Central memory CD8-positive, alpha-beta T cell (primary cell): ENCODE measurements at regions not wholly inside any gene's neighbourhood (a gene's known extent, or its start where the extent isn't known, plus 50 kb on each side); places are given as distances from the start of the nearest gene placed in this dataset.

Source experiments
- ATAC-seq: fragments of 150-1000 bp; cut with Tn5 transposase; replicated peaks from 2 replicates; pipeline ENCODE4 v1.10.0; 2022; ENCODE audit warnings: mild to moderate bottlenecking, moderate FRiP score, moderate number of reproducible peaks; ENCODE audit not compliant: poor library complexity, severe bottlenecking; ENCODE audit errors: extremely low read depth
- DNase-seq, 2 donors: peaks; one replicate each; pipeline ENCODE4 v3.0.0; 2021; ENCODE audit warnings: low spot score in 2 of 2
- H3K27ac Mint-ChIP-seq: one replicate; pipeline ENCODE4 v1.8.0; 2022; ENCODE audit warnings: low read depth, mild to moderate bottlenecking, moderate library complexity, mixed read lengths
- H3K27me3 Mint-ChIP-seq: one replicate; pipeline ENCODE4 v1.8.0; 2022; ENCODE audit warnings: mixed read lengths
- H3K36me3 Mint-ChIP-seq: one replicate; pipeline ENCODE4 v1.8.0; 2022; ENCODE audit warnings: mild to moderate bottlenecking, moderate library complexity, mixed read lengths; ENCODE audit not compliant: insufficient read depth
- H3K4me1 Mint-ChIP-seq: one replicate; pipeline ENCODE4 v1.8.0; 2022; ENCODE audit warnings: mixed read lengths
- H3K4me3 Mint-ChIP-seq: one replicate; pipeline ENCODE4 v1.8.0; 2022; ENCODE audit warnings: mild to moderate bottlenecking, moderate library complexity, mixed read lengths
- H3K9me3 Mint-ChIP-seq: one replicate; pipeline ENCODE4 v1.8.0; 2022; ENCODE audit warnings: mixed read lengths

DNA sequence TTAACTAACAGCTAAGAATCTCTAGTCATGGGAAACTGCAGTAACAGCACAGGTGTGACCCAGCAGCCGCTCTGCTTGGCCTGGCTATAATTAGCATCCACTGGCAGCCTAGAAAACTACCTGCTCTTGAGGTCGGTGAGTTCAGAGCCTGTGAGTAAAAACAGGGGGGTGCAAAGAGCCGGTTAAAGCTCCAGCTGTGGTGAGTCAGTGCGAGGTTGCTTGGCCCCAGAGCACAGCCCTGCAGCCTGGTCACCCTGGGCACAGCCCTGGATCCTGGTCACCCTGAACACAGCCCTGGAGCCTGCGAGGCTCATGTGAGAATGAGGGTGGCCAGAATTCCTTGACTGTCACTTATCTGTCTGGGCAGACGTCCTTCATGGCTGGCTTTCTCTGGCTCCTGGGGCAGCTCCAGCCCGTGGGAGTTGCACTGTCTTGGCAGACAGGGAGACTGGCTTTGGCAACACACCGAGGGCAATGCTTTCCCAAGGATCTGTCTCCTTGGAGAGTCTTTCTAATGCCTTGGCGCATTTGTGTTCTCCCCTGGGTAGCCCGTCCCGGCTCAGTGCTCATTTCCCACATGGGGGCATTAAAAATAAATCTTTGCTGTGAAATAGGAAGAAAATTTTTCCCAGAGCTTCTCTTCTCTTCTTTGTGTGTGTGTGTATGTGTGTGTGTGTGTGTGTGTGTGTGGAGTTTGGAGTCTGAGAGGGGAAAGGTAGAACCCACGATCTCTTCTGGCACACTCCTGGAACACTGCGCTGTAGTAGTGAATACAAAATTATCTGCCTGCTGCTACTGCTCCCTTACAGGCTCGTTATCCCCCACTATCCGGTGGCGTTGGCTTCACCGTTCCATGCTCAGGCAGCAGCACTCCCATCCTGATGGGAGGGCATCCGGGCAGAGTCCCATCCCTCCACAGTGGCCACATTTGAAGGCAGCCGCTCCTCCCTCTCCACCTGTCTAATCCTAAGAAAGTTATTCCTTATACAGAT lies 250.2 kb upstream of the MEX3C start:
- ATAC-seq = no peak
- Mint-ChIP-seq H3K4me3 (no peak overlapping the region), H3K4me1 (no peaks in the 10 kb centered on the region), H3K27me3 (peaks cover 51% of the 10 kb centered on the region), H3K36me3 (no peaks in the 10 kb centered on the region), H3K27ac (no peak overlapping the region), H3K9me3 (no peaks in the 10 kb centered on the region)
- no peak for DNase-seq

DNA sequence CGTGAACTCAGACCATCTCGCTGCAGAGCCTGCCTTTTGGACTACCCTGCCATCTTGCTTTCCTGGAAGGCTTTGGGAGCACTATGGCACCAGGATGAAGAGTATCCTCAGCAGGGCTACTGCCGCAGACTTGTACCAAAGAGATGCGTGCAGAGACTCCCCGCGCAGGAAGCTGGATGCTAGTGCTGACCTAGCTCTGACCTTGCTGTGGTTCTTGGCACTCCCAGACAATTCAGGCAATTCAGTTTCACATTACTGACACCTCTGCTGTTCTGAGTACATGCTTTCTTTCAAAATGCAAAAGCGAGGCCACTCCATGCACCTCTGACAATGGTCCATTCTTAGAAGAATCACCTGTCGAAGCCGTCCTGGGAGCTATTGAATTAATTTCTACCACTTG lies 251.5 kb upstream of the MEX3C start:
- no peak for DNase-seq
- no peak overlapping the region for H3K4me3 Mint-ChIP-seq
- H3K36me3 Mint-ChIP-seq = no peaks in the 10 kb centered on the region
- peaks cover 38% of the 10 kb centered on the region for H3K27me3 Mint-ChIP-seq
- H3K27ac Mint-ChIP-seq = no peak overlapping the region
- ATAC-seq = no peak
- no peaks in the 10 kb centered on the region for H3K9me3 Mint-ChIP-seq
- no peaks in the 10 kb centered on the region for H3K4me1 Mint-ChIP-seq

DNA sequence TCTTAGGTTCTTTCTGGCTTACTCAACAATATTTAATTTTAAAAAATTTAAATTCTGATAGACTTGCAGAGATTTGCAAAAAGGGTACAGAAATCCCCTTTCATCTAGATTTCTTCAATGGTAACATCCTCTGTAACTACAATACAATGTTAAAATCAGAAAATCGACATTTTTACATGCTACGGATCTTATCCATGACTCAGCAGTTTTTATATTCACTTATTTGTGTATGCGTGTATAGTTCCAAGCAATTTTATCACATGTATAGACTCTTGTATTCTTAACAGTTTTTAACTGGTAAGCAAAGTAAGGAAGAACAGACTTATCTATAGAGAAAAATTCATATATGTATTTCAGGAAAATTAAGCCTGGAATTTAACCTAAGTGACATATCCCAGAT lies 256.1 kb upstream of the MEX3C start:
- no peak for DNase-seq
- Mint-ChIP-seq H3K27me3 (peaks cover 28% of the 10 kb centered on the region), H3K36me3 (no peaks in the 10 kb centered on the region), H3K9me3 (no peaks in the 10 kb centered on the region), H3K4me3 (no peak overlapping the region), H3K4me1 (no peaks in the 10 kb centered on the region), H3K27ac (no peak overlapping the region)
- no peak for ATAC-seq

DNA sequence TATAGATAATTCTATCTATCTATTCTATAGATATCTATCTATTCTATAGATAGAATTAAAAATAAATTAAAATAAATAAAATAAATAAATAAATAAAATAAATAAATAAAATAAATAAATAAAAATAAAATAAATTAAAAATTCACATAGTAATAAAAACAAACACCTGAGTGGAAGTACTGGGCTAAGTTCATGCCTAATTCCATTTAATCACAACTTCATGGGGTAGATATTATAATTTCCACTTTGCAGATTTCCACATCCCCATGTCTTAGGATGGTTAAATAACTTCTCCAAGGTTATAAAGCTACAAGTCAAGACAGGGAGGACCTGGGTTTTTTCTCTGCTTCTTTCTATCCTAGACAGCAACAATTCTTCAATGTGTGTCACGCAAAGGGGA lies 261.4 kb upstream of the MEX3C start:
- Mint-ChIP-seq H3K4me3 (no peak overlapping the region), H3K4me1 (no peaks in the 10 kb centered on the region), H3K27ac (no peak overlapping the region), H3K36me3 (no peaks in the 10 kb centered on the region), H3K27me3 (peaks cover 47% of the 10 kb centered on the region), H3K9me3 (no peaks in the 10 kb centered on the region)
- ATAC-seq (no peak), DNase-seq (no peak)

DNA sequence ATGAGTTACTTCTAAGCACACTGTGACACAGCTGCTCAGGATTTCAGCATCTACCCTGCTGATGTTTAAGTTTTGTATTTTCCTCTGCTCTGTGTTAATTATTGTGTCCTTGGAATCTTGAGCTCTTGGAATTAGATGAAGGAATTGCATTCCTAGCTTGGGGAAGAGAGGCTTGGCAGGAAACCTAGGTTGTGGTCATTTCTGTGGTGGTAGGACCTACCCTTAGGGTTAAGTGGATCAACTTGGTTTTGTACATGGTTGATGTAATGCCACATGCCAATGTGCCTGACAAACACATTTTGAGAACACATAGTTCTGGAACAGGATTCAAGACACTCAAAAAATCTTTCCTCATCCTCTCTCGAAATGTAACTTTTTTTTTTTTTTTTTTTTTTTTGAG lies 264.5 kb upstream of the MEX3C start:
- H3K27ac Mint-ChIP-seq = no peak overlapping the region
- no peaks in the 10 kb centered on the region for H3K9me3 Mint-ChIP-seq
- DNase-seq (no peak), ATAC-seq (no peak)
- no peaks in the 10 kb centered on the region for H3K36me3 Mint-ChIP-seq
- H3K4me3 Mint-ChIP-seq = no peak overlapping the region
- H3K4me1 Mint-ChIP-seq = no peaks in the 10 kb centered on the region
- peaks cover 49% of the 10 kb centered on the region for H3K27me3 Mint-ChIP-seq

DNA sequence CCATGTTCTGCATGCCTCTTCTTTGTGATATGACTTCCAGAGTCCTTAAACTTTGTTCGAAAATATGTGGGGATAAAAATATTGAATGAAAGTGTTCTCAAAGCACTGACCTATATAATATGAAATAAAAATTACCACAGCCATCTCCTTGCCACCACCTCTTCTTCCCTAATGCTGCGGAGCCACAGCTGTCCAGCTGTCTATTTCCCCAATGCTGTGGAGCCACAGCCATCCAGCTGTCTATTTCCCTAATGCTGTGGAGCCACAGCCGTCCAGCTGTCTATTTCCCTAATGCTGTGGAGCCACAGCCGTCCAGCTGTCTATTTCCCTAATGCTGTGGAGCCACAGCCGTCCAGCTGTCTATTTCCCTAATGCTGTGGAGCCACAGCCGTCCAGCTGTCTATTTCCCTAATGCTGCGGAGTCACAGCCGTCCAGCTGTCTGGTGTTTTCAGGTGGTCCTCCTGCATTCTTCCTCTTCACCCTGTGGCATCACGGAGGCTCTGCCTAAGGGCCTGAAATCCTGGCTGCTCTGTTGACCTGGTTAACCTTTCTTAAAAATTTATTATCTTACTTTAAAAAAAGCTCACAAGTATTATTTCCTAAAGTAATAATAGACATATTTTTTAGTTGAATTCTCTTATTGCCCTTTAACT lies 266.1 kb upstream of the MEX3C start:
- Mint-ChIP-seq H3K4me1 (no peaks in the 10 kb centered on the region), H3K4me3 (no peak overlapping the region), H3K36me3 (no peaks in the 10 kb centered on the region), H3K27ac (no peak overlapping the region), H3K27me3 (peaks cover 46% of the 10 kb centered on the region), H3K9me3 (no peaks in the 10 kb centered on the region)
- DNase-seq = no peak
- no peak for ATAC-seq

DNA sequence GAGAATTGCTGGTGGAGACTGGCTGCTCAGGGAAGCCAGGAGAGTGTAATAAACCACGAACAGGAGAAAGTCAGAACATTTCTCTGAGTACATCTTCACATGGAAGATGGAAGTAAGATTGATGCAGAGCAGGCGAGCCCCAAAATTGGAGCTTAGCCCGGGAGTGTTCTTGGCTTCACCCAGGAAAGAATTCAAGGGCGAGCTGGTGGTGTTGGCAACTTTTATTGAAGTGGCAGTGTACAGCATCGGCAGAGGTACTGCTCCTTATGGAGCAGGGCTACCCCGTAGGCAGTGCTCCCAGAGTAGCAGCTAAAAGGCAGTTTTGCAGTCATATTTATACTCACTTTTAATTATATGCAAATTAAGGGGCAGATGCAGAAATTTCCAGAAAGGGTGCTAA lies 281.4 kb upstream of the MEX3C start:
- no peak overlapping the region for H3K4me3 Mint-ChIP-seq
- ATAC-seq (no peak), DNase-seq (no peak)
- no peaks in the 10 kb centered on the region for H3K9me3 Mint-ChIP-seq
- peaks cover 22% of the 10 kb centered on the region for H3K27me3 Mint-ChIP-seq
- H3K4me1 Mint-ChIP-seq = no peaks in the 10 kb centered on the region
- H3K27ac Mint-ChIP-seq = no peak overlapping the region
- H3K36me3 Mint-ChIP-seq = no peaks in the 10 kb centered on the region

DNA sequence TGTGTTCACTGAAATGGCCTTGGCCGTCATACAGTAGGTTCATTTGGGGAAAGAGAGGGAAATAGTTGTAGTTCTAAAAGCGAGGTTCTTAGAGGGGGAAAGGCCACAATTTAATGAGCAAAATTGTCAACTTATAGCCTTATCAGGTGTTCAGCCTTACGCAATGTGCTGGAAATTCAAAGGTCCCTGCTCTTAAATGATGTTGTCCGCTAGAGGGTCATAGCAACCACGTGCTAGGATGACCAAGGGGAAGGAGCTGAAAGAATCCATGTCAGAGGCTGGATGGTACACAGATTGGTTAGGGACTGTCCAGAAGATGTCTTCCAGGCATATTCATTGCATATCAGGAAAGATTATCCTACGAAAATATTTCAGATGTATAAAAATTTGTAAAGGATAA lies 282.3 kb upstream of the MEX3C start:
- H3K9me3 Mint-ChIP-seq = no peaks in the 10 kb centered on the region

DNA sequence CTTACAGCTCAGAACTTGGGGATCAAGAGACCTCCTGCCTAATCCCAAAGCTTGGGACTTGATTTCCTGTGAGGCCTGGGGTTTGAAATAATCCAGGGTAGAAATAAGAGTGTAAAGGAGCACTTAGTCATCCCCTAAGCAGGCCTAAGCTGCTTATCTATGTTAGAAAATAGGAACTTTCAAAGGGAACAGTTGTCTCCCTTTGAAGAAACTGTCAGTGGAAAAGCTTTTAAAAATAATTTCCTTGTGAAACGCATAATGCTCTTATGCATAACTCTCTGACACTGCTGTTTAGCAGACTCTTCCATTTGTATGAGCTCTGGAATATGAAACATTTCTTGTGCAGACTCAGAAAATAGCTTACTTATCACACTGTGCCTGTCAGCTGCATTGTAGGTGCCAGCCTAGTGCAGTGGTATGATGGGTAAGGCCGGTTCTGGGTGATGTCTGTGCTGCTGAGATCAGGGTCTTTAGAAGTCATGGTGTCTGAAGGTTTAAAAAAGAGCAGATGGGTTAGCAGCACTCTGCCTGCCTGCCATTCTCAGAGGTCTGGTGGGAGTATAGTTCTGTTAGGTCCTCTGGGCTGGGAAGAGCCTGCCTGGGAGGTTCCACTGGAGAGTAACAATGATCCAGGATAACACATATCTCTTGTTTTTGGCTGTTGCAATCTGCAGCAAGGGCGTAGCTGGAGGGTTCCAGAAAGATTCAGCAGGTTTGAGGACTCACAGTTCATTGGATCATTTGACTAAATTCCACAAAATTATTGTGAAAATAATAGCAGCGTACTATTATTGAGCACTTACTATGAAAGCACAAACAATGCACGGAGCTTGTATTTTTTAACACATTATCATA lies 283.2 kb upstream of the MEX3C start:
- Mint-ChIP-seq H3K27ac (no peak overlapping the region), H3K4me1 (no peaks in the 10 kb centered on the region), H3K4me3 (no peak overlapping the region), H3K36me3 (no peaks in the 10 kb centered on the region), H3K27me3 (peaks cover 20% of the 10 kb centered on the region), H3K9me3 (no peaks in the 10 kb centered on the region)
- ATAC-seq (no peak), DNase-seq (no peak)

More for the DNA sequence above, 282.3 kb upstream of the MEX3C start:
- Mint-ChIP-seq H3K4me1 (no peaks in the 10 kb centered on the region), H3K27ac (no peak overlapping the region), H3K36me3 (no peaks in the 10 kb centered on the region), H3K4me3 (no peak overlapping the region), H3K27me3 (peaks cover 22% of the 10 kb centered on the region)
- DNase-seq (no peak), ATAC-seq (no peak)

DNA sequence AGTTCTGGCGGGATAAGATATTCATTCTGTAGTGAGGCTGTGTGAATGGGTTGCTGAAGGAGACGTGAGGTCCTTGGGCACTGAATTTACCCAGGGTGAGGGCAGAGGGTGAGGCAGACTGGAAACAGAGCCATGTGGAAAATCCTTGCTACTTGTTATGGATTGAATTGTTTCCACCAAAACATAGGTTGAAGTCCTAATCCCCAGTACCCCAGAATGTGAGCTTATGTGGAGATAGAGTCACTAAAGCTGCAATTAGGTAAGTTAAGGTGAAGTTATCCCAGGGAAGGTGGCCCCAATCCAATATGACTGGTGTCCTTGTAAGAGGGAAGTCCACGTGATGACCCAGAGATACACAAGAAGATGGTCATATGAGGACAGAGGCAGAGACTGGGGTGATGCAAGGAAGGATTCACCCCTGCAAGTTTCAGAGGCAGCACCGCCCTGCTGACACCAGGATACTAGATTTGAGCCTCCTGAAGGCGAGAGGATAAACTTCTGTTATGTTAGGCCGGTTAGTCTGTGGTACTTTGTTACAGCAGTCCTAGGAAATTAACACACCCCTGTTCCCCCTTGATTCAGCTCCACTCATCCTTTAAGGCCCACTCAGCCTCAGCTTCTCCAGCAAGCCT lies 289.4 kb upstream of the MEX3C start:
- H3K4me3 Mint-ChIP-seq = no peak overlapping the region
- H3K27ac Mint-ChIP-seq = no peak overlapping the region
- H3K4me1 Mint-ChIP-seq = no peaks in the 10 kb centered on the region
- no peak for DNase-seq
- ATAC-seq = no peak
- no peaks in the 10 kb centered on the region for H3K27me3 Mint-ChIP-seq
- no peaks in the 10 kb centered on the region for H3K36me3 Mint-ChIP-seq
- H3K9me3 Mint-ChIP-seq = no peaks in the 10 kb centered on the region

DNA sequence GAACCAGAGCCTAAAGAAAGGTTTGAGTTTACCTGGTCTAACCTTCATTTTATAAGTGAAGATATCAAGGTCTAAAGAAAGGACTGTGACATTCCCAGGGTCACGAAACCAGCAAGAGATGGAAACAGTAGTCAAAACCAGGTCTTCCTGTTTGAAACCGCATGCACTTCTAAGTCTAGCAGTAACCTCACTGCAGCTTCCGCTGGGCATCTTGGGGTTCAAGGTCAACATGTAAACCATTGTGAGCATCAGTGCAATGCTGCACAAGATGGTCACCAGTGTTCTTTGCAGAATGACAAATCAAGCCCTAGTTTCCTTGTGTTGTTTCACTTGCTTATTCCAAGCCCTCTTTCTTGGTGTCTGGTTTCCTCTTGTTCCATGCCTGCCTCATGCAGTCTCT lies 292.9 kb upstream of the MEX3C start:
- H3K27ac Mint-ChIP-seq = no peak overlapping the region
- DNase-seq (no peak), ATAC-seq (no peak)
- H3K27me3 Mint-ChIP-seq = no peaks in the 10 kb centered on the region
- no peaks in the 10 kb centered on the region for H3K4me1 Mint-ChIP-seq
- no peaks in the 10 kb centered on the region for H3K36me3 Mint-ChIP-seq
- H3K9me3 Mint-ChIP-seq = no peaks in the 10 kb centered on the region
- H3K4me3 Mint-ChIP-seq = no peak overlapping the region

DNA sequence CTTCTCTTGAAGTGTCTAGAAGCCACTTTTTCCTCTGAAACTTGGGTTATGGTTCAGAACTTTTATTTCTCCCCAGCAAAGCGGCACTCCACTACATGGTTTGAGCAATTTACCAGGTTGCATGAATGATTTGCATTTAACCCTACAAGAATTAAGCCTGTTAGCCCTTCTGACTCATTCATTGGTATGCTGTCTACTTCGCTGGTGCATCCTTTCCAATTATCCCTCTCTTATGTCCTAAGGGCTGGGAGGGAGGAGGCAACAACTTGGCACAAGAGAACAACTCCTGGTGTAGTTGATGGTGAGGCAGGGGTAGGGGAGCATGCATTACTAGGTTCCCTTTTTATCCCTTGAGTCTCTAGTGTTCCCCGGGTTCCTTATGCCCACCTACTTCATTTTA lies 293.4 kb upstream of the MEX3C start:
- H3K4me3 Mint-ChIP-seq = no peak overlapping the region
- DNase-seq = no peak

More for the DNA sequence above, 293.4 kb upstream of the MEX3C start:
- no peaks in the 10 kb centered on the region for H3K36me3 Mint-ChIP-seq
- no peaks in the 10 kb centered on the region for H3K27me3 Mint-ChIP-seq
- ATAC-seq = no peak
- H3K27ac Mint-ChIP-seq = no peak overlapping the region
- H3K9me3 Mint-ChIP-seq = no peaks in the 10 kb centered on the region
- H3K4me1 Mint-ChIP-seq = no peaks in the 10 kb centered on the region
